ENCODE measurements at regions not wholly inside any gene's neighbourhood (a gene's known extent, or its start where the extent isn't known, plus 50 kb on each side); places are given as distances from the start of the nearest gene placed in this dataset.

GRCh38 chr10:36789974-36790373 lies 335.4 kb upstream of the ANKRD30A start:
- peaks cover 0 to 10% of the 10 kb centered on the region in 2 experiments; a peak in 2 of 4 replicates for H3K9me3 ChIP-seq (ENCODE audit: control insufficient read depth in 1 of 2, insufficient read depth in 1 of 2, low read depth in 1 of 2, low read length in 2 of 2)
- DNase-seq (ENCODE audit: low read depth, low spot score) (no peak), ATAC-seq (no peak)
- RAD21 ChIA-PET (ENCODE audit: low non-redundant PET in 1 of 2, low total read pairs in 2 of 2, uncharacterized antibody in 2 of 2, unreplicated experiment in 2 of 2) = no interaction called here
- no peaks in the 10 kb centered on the region for H3K36me3 ChIP-seq (ENCODE audit: control insufficient read depth in 1 of 2, insufficient read depth in 2 of 2, low read length in 2 of 2)
- no TSS peak for BruUV-seq (replicated peaks)
- intact Hi-C loops (cut with micrococcal nuclease) = no loop called here
- no peaks in the 10 kb centered on the region for H3K27me3 ChIP-seq (ENCODE audit: insufficient read depth, low read length)
- no peak overlapping the region for H3K9ac ChIP-seq (ENCODE audit: low read length)
- no peak overlapping the region for H3K4me2 ChIP-seq (ENCODE audit: low read length)
- no peaks in the 10 kb centered on the region for H3K9me2 ChIP-seq (ENCODE audit: insufficient read depth)
- POLR2A ChIA-PET = no interaction called here
- no peaks in the 10 kb centered on the region for H4K20me1 ChIP-seq (ENCODE audit: insufficient read depth)
- CTCF ChIA-PET = no interaction called here
- no peak overlapping the region for H3K4me3 ChIP-seq (replicated peaks in 1 of 2; ENCODE audit: low read depth in 1 of 2, low read length in 2 of 2)
- H3K79me2 ChIP-seq (ENCODE audit: insufficient read depth, low read length) = no peaks in the 10 kb centered on the region
- no peak overlapping the region for H3K27ac ChIP-seq (ENCODE audit: low read depth, low read length)
- TF ChIP-seq JUND (IDR thresholded peaks at IDR 0.05) = no peak
- no peak for TF ChIP-seq SP1 (IDR thresholded peaks at IDR 0.05; ENCODE audit: low read depth)
- TF ChIP-seq RAD21 (IDR thresholded peaks at IDR 0.05; ENCODE audit: low read depth) = no peak
- TF ChIP-seq ZNF274 (IDR thresholded peaks at IDR 0.05; ENCODE audit: low read depth, low read length) = no peak
- TF ChIP-seq EZH2phosphoT487 (IDR thresholded peaks at IDR 0.05; ENCODE audit: borderline replicate concordance) = no peak
- TF ChIP-seq REST (IDR thresholded peaks at IDR 0.05; ENCODE audit: low read depth) = no peak
- no peak for TF ChIP-seq CEBPB (IDR thresholded peaks at IDR 0.05; ENCODE audit: low read depth)
- TF ChIP-seq CTCF (IDR thresholded peaks at IDR 0.05 in 2 of 3, conservative IDR thresholded peaks at IDR 0.05 in 1 of 3; ENCODE audit: borderline replicate concordance in 1 of 3, insufficient read depth in 1 of 3, low read depth in 2 of 3, low read length in 2 of 3) = no peak
- no peak for TF ChIP-seq SIN3A (IDR thresholded peaks at IDR 0.05; ENCODE audit: low read depth)
- TF ChIP-seq, protein P1, sequence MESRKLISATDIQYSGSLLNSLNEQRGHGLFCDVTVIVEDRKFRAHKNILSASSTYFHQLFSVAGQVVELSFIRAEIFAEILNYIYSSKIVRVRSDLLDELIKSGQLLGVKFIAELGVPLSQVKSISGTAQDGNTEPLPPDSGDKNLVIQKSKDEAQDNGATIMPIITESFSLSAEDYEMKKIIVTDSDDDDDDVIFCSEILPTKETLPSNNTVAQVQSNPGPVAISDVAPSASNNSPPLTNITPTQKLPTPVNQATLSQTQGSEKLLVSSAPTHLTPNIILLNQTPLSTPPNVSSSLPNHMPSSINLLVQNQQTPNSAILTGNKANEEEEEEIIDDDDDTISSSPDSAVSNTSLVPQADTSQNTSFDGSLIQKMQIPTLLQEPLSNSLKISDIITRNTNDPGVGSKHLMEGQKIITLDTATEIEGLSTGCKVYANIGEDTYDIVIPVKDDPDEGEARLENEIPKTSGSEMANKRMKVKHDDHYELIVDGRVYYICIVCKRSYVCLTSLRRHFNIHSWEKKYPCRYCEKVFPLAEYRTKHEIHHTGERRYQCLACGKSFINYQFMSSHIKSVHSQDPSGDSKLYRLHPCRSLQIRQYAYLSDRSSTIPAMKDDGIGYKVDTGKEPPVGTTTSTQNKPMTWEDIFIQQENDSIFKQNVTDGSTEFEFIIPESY (IDR thresholded peaks at IDR 0.05; ENCODE audit: extremely low read depth, insufficient replicate concordance, low read length) = no peak
- no peak for TF ChIP-seq ELF1 (IDR thresholded peaks at IDR 0.05; ENCODE audit: borderline replicate concordance, low read depth)
- no peak for TF ChIP-seq EGR1 (IDR thresholded peaks at IDR 0.05; ENCODE audit: low read depth)
- TF ChIP-seq FOSL1 (IDR thresholded peaks at IDR 0.05; ENCODE audit: low read depth) = no peak
- TF ChIP-seq TCF7L2 (IDR thresholded peaks at IDR 0.05; ENCODE audit: borderline replicate concordance, extremely low read depth, insufficient read depth, insufficient read length) = no peak
- TF ChIP-seq, protein P2, sequence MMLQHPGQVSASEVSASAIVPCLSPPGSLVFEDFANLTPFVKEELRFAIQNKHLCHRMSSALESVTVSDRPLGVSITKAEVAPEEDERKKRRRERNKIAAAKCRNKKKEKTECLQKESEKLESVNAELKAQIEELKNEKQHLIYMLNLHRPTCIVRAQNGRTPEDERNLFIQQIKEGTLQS (IDR thresholded peaks at IDR 0.05) = no peak
- TF ChIP-seq POLR2A (IDR thresholded peaks at IDR 0.05; ENCODE audit: borderline replicate concordance, extremely low read depth, insufficient read depth, insufficient read length) = no peak
- TF ChIP-seq EZH2 (IDR thresholded peaks at IDR 0.05) = no peak
- no peak for TF ChIP-seq CBX3 (IDR thresholded peaks at IDR 0.05; ENCODE audit: low read depth)
- no peak for TF ChIP-seq MAX (IDR thresholded peaks at IDR 0.05)
- TF ChIP-seq YY1 (IDR thresholded peaks at IDR 0.05; ENCODE audit: extremely low read depth, insufficient replicate concordance, low read depth, low read length) = no peak
- H3K4me1 ChIP-seq (ENCODE audit: control insufficient read depth in 1 of 2, insufficient read depth in 2 of 2, low read length in 2 of 2) = no peaks in the 10 kb centered on the region
- H2AFZ ChIP-seq (ENCODE audit: low read depth, low read length, poor library complexity, severe bottlenecking) = no peak overlapping the region
